ENCODE measurements at regions not wholly inside any gene's neighbourhood (a gene's known extent, or its start where the extent isn't known, plus 50 kb on each side); places are given as distances from the start of the nearest gene placed in this dataset.

- no peak for TF ChIP-seq ZNF532 (CRISPR knock-in tag; IDR thresholded peaks at IDR 0.05; ENCODE audit: borderline replicate concordance)
Observed at GRCh38 chr18:21958263-21958662, 211.1 kb upstream of the GATA6 start (continued).

GRCh38 chr18:21958707-21959450, 210.5 kb upstream of the GATA6 start:
- no peaks in the 10 kb centered on the region for H3K4me1 Mint-ChIP-seq
- H3K27me3 Mint-ChIP-seq (ENCODE audit: low read depth): peaks cover 9% of the 10 kb centered on the region
- H3K36me3 Mint-ChIP-seq: no peaks in the 10 kb centered on the region
- ChIA-PET CTCF (interaction anchor here (0.7 to 1.2 kb wide), 2 partner anchors 39 to 46 kb away, joined by 3 to 6 read pairs; no protein-coding TSS in a partner anchor), POLR2A (no interaction called here)
- H3K9me3 Mint-ChIP-seq: no peaks in the 10 kb centered on the region
- no peak overlapping the region for H3K4me3 Mint-ChIP-seq
- ATAC-seq (no peak), DNase-seq (ENCODE audit: low spot score) (no peak)
- TF ChIP-seq ZNF263 (CRISPR knock-in tag; IDR thresholded peaks at IDR 0.05; ENCODE audit: low read depth): no peak
- no peak for TF ChIP-seq ZNF219 (CRISPR knock-in tag; IDR thresholded peaks at IDR 0.05; ENCODE audit: borderline replicate concordance)
- H3K27ac Mint-ChIP-seq: no peak overlapping the region

- TF ChIP-seq MAX (CRISPR knock-in tag; IDR thresholded peaks at IDR 0.05) (no peak), JAZF1 (CRISPR knock-in tag; IDR thresholded peaks at IDR 0.05) (no peak), ZNF423 (CRISPR knock-in tag; IDR thresholded peaks at IDR 0.05) (no peak), MYBL2 (CRISPR knock-in tag; IDR thresholded peaks at IDR 0.05) (no peak), ZNF138 (CRISPR knock-in tag; conservative IDR thresholded peaks at IDR 0.05) (no peak), ERG (CRISPR knock-in tag; IDR thresholded peaks at IDR 0.05) (no peak), ZBTB43 (CRISPR knock-in tag; IDR thresholded peaks at IDR 0.05) (no peak), ZNF121 (CRISPR knock-in tag; IDR thresholded peaks at IDR 0.05) (no peak), ZNF396 (CRISPR knock-in tag; IDR thresholded peaks at IDR 0.05; ENCODE audit: borderline replicate concordance) (no peak)
- Mint-ChIP-seq H3K4me1 (no peaks in the 10 kb centered on the region), H3K9me3 (no peaks in the 10 kb centered on the region), H3K27ac (no peak overlapping the region), H3K27me3 (ENCODE audit: low read depth) (peaks cover 2% of the 10 kb centered on the region; the same call in 1 of the 2 replicates), H3K36me3 (no peaks in the 10 kb centered on the region), H3K4me3 (no peak overlapping the region)
- POLR2A ChIA-PET: no interaction called here
- ATAC-seq (no peak), DNase-seq (ENCODE audit: low spot score) (no peak)
- CTCF ChIA-PET: interaction anchor here (2.3 kb wide), 1 partner anchor 37 kb away, joined by 7 read pairs; no protein-coding TSS in a partner anchor
Observed at GRCh38 chr18:21960189-21960588, 209.2 kb upstream of the GATA6 start.

GRCh38 chr18:21963336-21963735, 206.1 kb upstream of the GATA6 start:
- H3K27ac Mint-ChIP-seq: no peak overlapping the region
- no peaks in the 10 kb centered on the region for H3K4me1 Mint-ChIP-seq
- H3K27me3 Mint-ChIP-seq (ENCODE audit: low read depth): peaks cover under 1% of the 10 kb centered on the region; the same call in 1 of the 2 replicates
- H3K36me3 Mint-ChIP-seq: no peaks in the 10 kb centered on the region
- H3K9me3 Mint-ChIP-seq: no peaks in the 10 kb centered on the region
- DNase-seq (ENCODE audit: low spot score): no peak
- no peak for TF ChIP-seq ZNF138 (CRISPR knock-in tag; conservative IDR thresholded peaks at IDR 0.05)
- no peak for TF ChIP-seq MXD4 (CRISPR knock-in tag; IDR thresholded peaks at IDR 0.05; ENCODE audit: borderline replicate concordance)
- no peak for TF ChIP-seq NFE2L1 (CRISPR knock-in tag; IDR thresholded peaks at IDR 0.05)
- no peak for TF ChIP-seq ETV6 (CRISPR knock-in tag; IDR thresholded peaks at IDR 0.05)
- no peak for TF ChIP-seq SP1 (CRISPR knock-in tag; conservative IDR thresholded peaks at IDR 0.05)
- no peak for TF ChIP-seq ZBTB43 (CRISPR knock-in tag; IDR thresholded peaks at IDR 0.05)
- no peak for TF ChIP-seq JUN (CRISPR knock-in tag; IDR thresholded peaks at IDR 0.05)
- no peak for TF ChIP-seq TEAD4 (CRISPR knock-in tag; IDR thresholded peaks at IDR 0.05)
- ChIA-PET POLR2A (no interaction called here), CTCF (no interaction called here)
- H3K4me3 Mint-ChIP-seq: no peak overlapping the region
- ATAC-seq: no peak
